Aorta (tissue), 5 donors: ENCODE measurements at regions not wholly inside any gene's neighbourhood (a gene's known extent, or its start where the extent isn't known, plus 50 kb on each side); places are given as distances from the start of the nearest gene placed in this dataset.

Experiments
- ATAC-seq: fragments of 200-7000 bp; cut with Tn5 transposase; one replicate; pipeline ENCODE4 v1.9.1; 2022; ENCODE audit warnings: moderate library complexity; ENCODE audit not compliant: low FRiP score
- DNase-seq, 2 donors: peaks; one replicate each; pipeline ENCODE4 v3.0.0-alpha.2; 2020
- H3K27ac ChIP-seq, 2 donors: one replicate each; pipeline ENCODE4 v1.5.1; 2013; ENCODE audit warnings: low read length in 2 of 2, mild to moderate bottlenecking in 2 of 2, moderate library complexity in 2 of 2, control low read depth in 1 of 2, inconsistent platforms in 1 of 2, low read depth in 1 of 2
- H3K27me3 ChIP-seq, 2 donors: one replicate each; pipeline ENCODE4 v1.6.1; 2013; ENCODE audit warnings: control low read depth in 1 of 2, low read length in 1 of 2, mild to moderate bottlenecking in 1 of 2, moderate library complexity in 1 of 2; ENCODE audit not compliant: insufficient read depth in 2 of 2, control insufficient read depth in 1 of 2
- H3K36me3 ChIP-seq, 2 donors: one replicate each; pipeline ENCODE4 v1.6.1; 2013; ENCODE audit warnings: control low read depth in 1 of 2, low read length in 1 of 2, mild to moderate bottlenecking in 1 of 2; ENCODE audit not compliant: insufficient read depth in 2 of 2, control insufficient read depth in 1 of 2
- H3K4me1 ChIP-seq, 2 donors: one replicate each; pipeline ENCODE4 v1.6.1; 2013; ENCODE audit warnings: low read length in 2 of 2, control low read depth in 1 of 2, mild to moderate bottlenecking in 1 of 2, moderate library complexity in 1 of 2; ENCODE audit not compliant: insufficient read depth in 2 of 2, control insufficient read depth in 1 of 2
- H3K4me3 ChIP-seq, 2 donors: one replicate each; pipeline ENCODE4 v1.5.1; 2013; ENCODE audit warnings: low read length in 2 of 2, control low read depth in 1 of 2, mild to moderate bottlenecking in 1 of 2
- H3K9me3 ChIP-seq: one replicate; pipeline ENCODE4 v1.6.1; 2013; ENCODE audit warnings: mild to moderate bottlenecking, low read length; ENCODE audit not compliant: control insufficient read depth
- WGBS, 2 donors: extraction: QIAGEN DNeasy Blood & Tissue Kit; methylation state at CpG; one replicate each; pipeline ENCODE4 v1.1.7; 2013; 5-methylcytosine and 5-hydroxymethylcytosine counted together
- intact Hi-C, 2 donors: fragments of 100-400 bp; cut with DNase I; formaldehyde crosslinking; loops; one replicate each; pipeline versions ENCODE4 v1.14.2 to v1.15.0; 2022
- donor health status: healthy with polysubstance abuse.
- donor health status: Bipolar disorder and iron deficiency.
- donor health status: DM: no; HTN: no; CAD: no.
- donor health status: DM: no; HTN: no; CAD: no.
- donor health status: DM: yes; HTN: yes; CAD: no.

- 19 to 22% methylated on average over 1 of the region's 1 CpG for WGBS, 2 donors
- intact Hi-C loops: loop anchor here in 1 of 2 donors (5.0 kb wide), 1 partner anchor 206 kb away; no protein-coding TSS in a partner anchor
- no peak for ATAC-seq
Observed at GRCh38 chr7:18366394-18366793, 129.2 kb upstream of the HDAC9 start.

GRCh38 chr7:18369011-18369410 lies 126.5 kb upstream of the HDAC9 start:
- Histone ChIP-seq H3K9me3 (no peaks in the 10 kb centered on the region), H3K27me3 (no peaks in the 10 kb centered on the region), H3K36me3 (no peaks in the 10 kb centered on the region), H3K4me3 (no peak overlapping the region), H3K4me1 (no peaks in the 10 kb centered on the region), H3K27ac (no peak overlapping the region)
- no peak for DNase-seq
- WGBS, 2 donors: 89 to 95% methylated on average over 1 of the region's 1 CpG
- no peak for ATAC-seq
- intact Hi-C loops: loop anchor here in 1 of 2 donors (5.0 kb wide), 1 partner anchor 203 kb away; no protein-coding TSS in a partner anchor

More at GRCh38 chr7:18366394-18366793, 129.2 kb upstream of the HDAC9 start:
- Histone ChIP-seq H3K4me3 (no peak overlapping the region), H3K36me3 (no peaks in the 10 kb centered on the region), H3K27me3 (no peaks in the 10 kb centered on the region), H3K27ac (no peak overlapping the region), H3K4me1 (peaks cover 0 to 1% of the 10 kb centered on the region in 2 donors), H3K9me3 (no peaks in the 10 kb centered on the region)
- DNase-seq: no peak

GRCh38 chr7:18370633-18371032 lies 124.9 kb upstream of the HDAC9 start:
- H3K9me3 ChIP-seq: no peaks in the 10 kb centered on the region
- no peaks in the 10 kb centered on the region for H3K36me3 ChIP-seq
- ATAC-seq: no peak
- H3K4me1 ChIP-seq: no peaks in the 10 kb centered on the region
- no peaks in the 10 kb centered on the region for H3K27me3 ChIP-seq
- no peak for DNase-seq
- no peak overlapping the region for H3K4me3 ChIP-seq
- H3K27ac ChIP-seq: no peak overlapping the region
- WGBS, 2 donors: 85 to 88% methylated on average over 5 of the region's 5 CpGs
- intact Hi-C loops: no loop called here

GRCh38 chr7:18378989-18379605 lies 116.5 kb upstream of the HDAC9 start:
- DNase-seq: no peak
- intact Hi-C loops: no loop called here
- H3K27me3 ChIP-seq: no peaks in the 10 kb centered on the region
- H3K27ac ChIP-seq: no peak overlapping the region
- 63 to 75% methylated on average over 2 of the region's 2 CpGs for WGBS, 2 donors
- no peaks in the 10 kb centered on the region for H3K36me3 ChIP-seq
- no peaks in the 10 kb centered on the region for H3K9me3 ChIP-seq
- no peak for ATAC-seq
- no peaks in the 10 kb centered on the region for H3K4me1 ChIP-seq
- H3K4me3 ChIP-seq: no peak overlapping the region

GRCh38 chr7:18384491-18385143 lies 110.9 kb upstream of the HDAC9 start:
- intact Hi-C loops: no loop called here
- WGBS, 2 donors: 93 to 95% methylated on average over 1 of the region's 1 CpG
- ATAC-seq (no peak), DNase-seq (no peak)
- Histone ChIP-seq H3K36me3 (no peaks in the 10 kb centered on the region), H3K4me3 (no peak overlapping the region), H3K27me3 (no peaks in the 10 kb centered on the region), H3K9me3 (no peaks in the 10 kb centered on the region), H3K4me1 (peaks cover 3 to 4% of the 10 kb centered on the region in 2 donors), H3K27ac (no peak overlapping the region)

- no peak for ATAC-seq
Observed at GRCh38 chr7:18386607-18387006, 108.9 kb upstream of the HDAC9 start.

GRCh38 chr7:18387191-18387735 lies 108.3 kb upstream of the HDAC9 start:
- Histone ChIP-seq H3K36me3 (no peaks in the 10 kb centered on the region), H3K4me1 (peaks cover 3 to 11% of the 10 kb centered on the region in 2 donors), H3K27me3 (no peaks in the 10 kb centered on the region), H3K9me3 (no peaks in the 10 kb centered on the region), H3K4me3 (no peak overlapping the region), H3K27ac (no peak overlapping the region)
- intact Hi-C loops: no loop called here
- 64 to 65% methylated on average over 2 of the region's 2 CpGs for WGBS, 2 donors
- ATAC-seq (no peak), DNase-seq (no peak)

More at GRCh38 chr7:18386607-18387006, 108.9 kb upstream of the HDAC9 start:
- intact Hi-C loops: no loop called here
- no peaks in the 10 kb centered on the region for H3K9me3 ChIP-seq
- no peaks in the 10 kb centered on the region for H3K36me3 ChIP-seq
- peaks cover 3 to 11% of the 10 kb centered on the region in 2 donors for H3K4me1 ChIP-seq
- H3K27ac ChIP-seq: no peak overlapping the region
- 86 to 89% methylated on average over 4 of the region's 4 CpGs for WGBS, 2 donors
- no peaks in the 10 kb centered on the region for H3K27me3 ChIP-seq
- H3K4me3 ChIP-seq: no peak overlapping the region
- no peak for DNase-seq

- Histone ChIP-seq H3K36me3 (no peaks in the 10 kb centered on the region), H3K27me3 (no peaks in the 10 kb centered on the region), H3K27ac (peak overlapping the region; percentile 54 to 67), H3K4me1 (peaks cover 3 to 11% of the 10 kb centered on the region in 2 donors), H3K9me3 (no peaks in the 10 kb centered on the region), H3K4me3 (no peak overlapping the region)
- DNase-seq (no peak), ATAC-seq (no peak)
- intact Hi-C loops: no loop called here
- 41 to 47% methylated on average over 3 of the region's 3 CpGs for WGBS, 2 donors
Observed at GRCh38 chr7:18390535-18390907, 105.0 kb upstream of the HDAC9 start.
